H1 (cell line): ENCODE measurements at regions not wholly inside any gene's neighbourhood (a gene's known extent, or its start where the extent isn't known, plus 50 kb on each side); places are given as distances from the start of the nearest gene placed in this dataset.

Experiments
- CTCF ChIA-PET: fragments of 300-600 bp; sonication (Branson Sonifier 250); formaldehyde crosslinking; loops from one replicate; lab custom pipeline; 2021; ENCODE audit not compliant: partially characterized antibody; lab: Charles Lee
- POLR2A ChIA-PET: fragments of 300-600 bp; sonication (Branson Sonifier 250); formaldehyde crosslinking; loops from one replicate; lab custom pipeline; 2021; ENCODE audit warnings: inconsistent platforms; ENCODE audit not compliant: partially characterized antibody; lab: Charles Lee
- DNase-seq, 2 experiments: peaks; one replicate each; pipeline versions ENCODE4 v3.0.0 to v3.0.0-alpha.2; 2010 to 2022; ENCODE audit warnings: low spot score in 2 of 2, low read depth in 1 of 2, mixed read lengths in 1 of 2
- FAIRE-seq: peaks from 2 replicates; lab custom pipeline; 2011; peaks lifted over from hg19 to GRCh38; lab: Jason Lieb, UNC
- H2AFZ ChIP-seq: 2 replicates; pipeline ENCODE4 v1.8.1; 2012; ENCODE audit warnings: low read length, inconsistent platforms
- H2AK5ac ChIP-seq: 2 replicates; pipeline ENCODE4 v1.6.1; 2013; ENCODE audit warnings: low read depth, low read length
- H2BK120ac ChIP-seq: replicated peaks from 2 replicates; pipeline ENCODE3; 2013; ENCODE audit warnings: low read depth, low read length, inconsistent platforms
- H2BK12ac ChIP-seq: 2 replicates; pipeline ENCODE4 v1.6.1; 2013; ENCODE audit warnings: low read depth, low read length
- H2BK15ac ChIP-seq: 2 replicates; pipeline ENCODE4 v1.6.1; 2013; ENCODE audit warnings: low read length
- H2BK20ac ChIP-seq: 2 replicates; pipeline ENCODE4 v1.6.1; 2013; ENCODE audit warnings: low read length
- H2BK5ac ChIP-seq: 2 replicates; pipeline ENCODE4 v1.6.1; 2013; ENCODE audit warnings: low read depth, low read length
- H3K14ac ChIP-seq: 2 replicates; pipeline ENCODE4 v1.6.1; 2013; ENCODE audit warnings: inconsistent platforms; ENCODE audit not compliant: insufficient read length
- H3K18ac ChIP-seq: 2 replicates; pipeline ENCODE4 v1.6.1; 2013; ENCODE audit warnings: low read length; ENCODE audit errors: extremely low read depth
- H3K23ac ChIP-seq: 2 replicates; pipeline ENCODE4 v1.6.1; 2013; ENCODE audit warnings: inconsistent platforms; ENCODE audit not compliant: insufficient read length
- H3K23me2 ChIP-seq: 2 replicates; pipeline ENCODE4 v1.6.1; 2013; ENCODE audit warnings: low read depth, low read length
- H3K27ac ChIP-seq: 2 replicates; pipeline ENCODE4 v1.6.1; 2011; ENCODE audit warnings: low read depth, low read length, inconsistent platforms
- H3K27me3 ChIP-seq, 4 experiments: replicated peaks in 1 of 4; 1 replicate in 1 of 4; 2 replicates in 3 of 4; pipeline versions ENCODE4 v1.6.1 to v1.8.1; 2011 to 2013; ENCODE audit warnings: low read length in 3 of 4, mild to moderate bottlenecking in 3 of 4, inconsistent platforms in 2 of 4, mixed read lengths in 2 of 4, moderate library complexity in 1 of 4; ENCODE audit not compliant: control insufficient read depth in 3 of 4, insufficient read depth in 3 of 4; ENCODE audit errors: extremely low read depth in 1 of 4
- H3K36me3 ChIP-seq, 4 experiments: 2 replicates each; pipeline versions ENCODE4 v1.6.1 to v1.8.1; 2011 to 2013; ENCODE audit warnings: mild to moderate bottlenecking in 4 of 4, low read length in 3 of 4, moderate library complexity in 2 of 4, control low read depth in 1 of 4, inconsistent platforms in 1 of 4; ENCODE audit not compliant: insufficient read depth in 4 of 4, control insufficient read depth in 2 of 4
- H3K4ac ChIP-seq: replicated peaks from 2 replicates; pipeline ENCODE3; 2013; ENCODE audit warnings: low read length, low read depth, mixed read lengths, inconsistent platforms; ENCODE audit not compliant: insufficient read length
- H3K4me1 ChIP-seq, 4 experiments: replicated peaks in 1 of 4; 1 replicate in 1 of 4; 2 replicates in 3 of 4; pipeline versions ENCODE4 v1.6.1 to v1.8.1; 2011 to 2013; ENCODE audit warnings: low read length in 3 of 4, inconsistent platforms in 2 of 4, mixed read lengths in 1 of 4; ENCODE audit not compliant: insufficient read depth in 4 of 4, control insufficient read depth in 3 of 4
- H3K4me2 ChIP-seq, 2 experiments: 2 replicates each; pipeline versions ENCODE4 v1.6.1 to v1.8.1; 2011 to 2013; ENCODE audit warnings: low read depth in 2 of 2, low read length in 2 of 2, control low read depth in 1 of 2, inconsistent platforms in 1 of 2, mild to moderate bottlenecking in 1 of 2; ENCODE audit not compliant: insufficient read depth in 1 of 2
- H3K4me3 ChIP-seq, 4 experiments: fragments of 200-600, 300-600 bp in 1 of 4; sonication (generic), shearing (Covaris generic), sonication (Bioruptor Twin) in 1 of 4; 2 replicates each; pipeline versions ENCODE4 v1.5.1 to v1.8.1; 2011 to 2016; ENCODE audit warnings: low read length in 4 of 4, low read depth in 3 of 4, control low read depth in 2 of 4, inconsistent platforms in 2 of 4, mild to moderate bottlenecking in 2 of 4, mixed read lengths in 1 of 4, moderate library complexity in 1 of 4; ENCODE audit not compliant: insufficient read depth in 2 of 4; ENCODE audit errors: extremely low read depth in 1 of 4
- H3K56ac ChIP-seq: replicated peaks from 2 replicates; pipeline ENCODE3; 2013; ENCODE audit warnings: low read depth, mild to moderate bottlenecking, mixed read lengths, low read length, inconsistent platforms; ENCODE audit not compliant: insufficient read length
- H3K79me1 ChIP-seq: 2 replicates; pipeline ENCODE4 v1.6.1; 2013; ENCODE audit warnings: low read depth, low read length, control low read depth
- H3K79me2 ChIP-seq, 2 experiments: 2 replicates each; pipeline versions ENCODE4 v1.6.1 to v1.8.1; 2012 to 2013; ENCODE audit warnings: low read length in 2 of 2, mild to moderate bottlenecking in 2 of 2, inconsistent platforms in 1 of 2; ENCODE audit not compliant: insufficient read depth in 2 of 2, control insufficient read depth in 1 of 2
- H3K9ac ChIP-seq, 4 experiments: replicated peaks in 1 of 4; 1 replicate in 1 of 4; 2 replicates in 3 of 4; pipeline versions ENCODE4 v1.6.1 to v1.8.1; 2011 to 2013; ENCODE audit warnings: low read depth in 3 of 4, low read length in 3 of 4, control low read depth in 2 of 4, mild to moderate bottlenecking in 2 of 4, moderate library complexity in 2 of 4, inconsistent platforms in 1 of 4; ENCODE audit errors: extremely low read depth in 1 of 4
- H3K9me3 ChIP-seq, 2 experiments: 2 replicates each; pipeline versions ENCODE4 v1.6.1 to v1.8.1; 2012 to 2013; ENCODE audit warnings: mild to moderate bottlenecking in 2 of 2, moderate library complexity in 2 of 2, control low read depth in 1 of 2, inconsistent platforms in 1 of 2, low read depth in 1 of 2, low read length in 1 of 2, mixed read lengths in 1 of 2; ENCODE audit not compliant: insufficient read depth in 2 of 2
- H4K20me1 ChIP-seq, 2 experiments: replicated peaks in 1 of 2; 2 replicates each; pipeline versions ENCODE3 to v1.8.1; 2011 to 2013; ENCODE audit warnings: inconsistent platforms in 2 of 2, low read length in 2 of 2, mild to moderate bottlenecking in 1 of 2; ENCODE audit not compliant: insufficient read depth in 2 of 2, control insufficient read depth in 1 of 2
- H4K5ac ChIP-seq: 2 replicates; pipeline ENCODE4 v1.6.1; 2013; ENCODE audit warnings: low read length, low read depth, mixed read lengths, inconsistent platforms; ENCODE audit not compliant: insufficient read length
- H4K8ac ChIP-seq: 2 replicates; pipeline ENCODE4 v1.8.0; 2013; ENCODE audit warnings: mild to moderate bottlenecking, moderate library complexity, low read length, inconsistent platforms; ENCODE audit not compliant: insufficient read depth; ENCODE audit errors: extremely low read depth
- H4K91ac ChIP-seq: replicated peaks from 2 replicates; pipeline ENCODE3; 2013; ENCODE audit warnings: low read length, mixed read lengths, inconsistent platforms; ENCODE audit not compliant: insufficient read length
- ASH2L ChIP-seq: fragments of 200-600, 300-600 bp; sonication (generic); IDR thresholded peaks from one replicate; pipeline ENCODE4 v1.7.1; 2017; ENCODE audit warnings: low read length
- CHD2 ChIP-seq: IDR thresholded peaks from 2 replicates; pipeline ENCODE4 v1.6.1; 2012; ENCODE audit warnings: low read length, improper control_type of control experiment
- CREB1 ChIP-seq: IDR thresholded peaks from 2 replicates; pipeline ENCODE4 v1.6.1; 2012; ENCODE audit warnings: inconsistent platforms
- FOSL1 ChIP-seq: IDR thresholded peaks from 2 replicates; pipeline ENCODE4 v1.6.1; 2011; ENCODE audit warnings: mild to moderate bottlenecking, low read depth, low read length, moderate library complexity; ENCODE audit not compliant: insufficient read depth
- JUN ChIP-seq: IDR thresholded peaks from 2 replicates; pipeline ENCODE4 v1.6.1; 2011; ENCODE audit warnings: low read depth, mild to moderate bottlenecking, improper control_type of control experiment, low read length
- POLR2AphosphoS5 ChIP-seq: IDR thresholded peaks from 2 replicates; pipeline ENCODE4 v1.6.1; 2011; ENCODE audit warnings: low read depth, low read length
- POU5F1 ChIP-seq: IDR thresholded peaks from 2 replicates; pipeline ENCODE4 v1.6.1; 2011; ENCODE audit warnings: low read depth, mild to moderate bottlenecking, low read length, moderate library complexity
- RAD21 ChIP-seq, 2 experiments: IDR thresholded peaks in 1 of 2; conservative IDR thresholded peaks in 1 of 2; 2 replicates each; pipeline ENCODE4 v1.6.1; 2011; ENCODE audit warnings: low read depth in 2 of 2, low read length in 2 of 2, improper control_type of control experiment in 1 of 2, inconsistent platforms in 1 of 2, mild to moderate bottlenecking in 1 of 2, moderate library complexity in 1 of 2
- RBBP5 ChIP-seq: IDR thresholded peaks from 2 replicates; pipeline ENCODE4 v1.7.1; 2012; ENCODE audit warnings: low read depth, mild to moderate bottlenecking, inconsistent platforms, low read length, moderate library complexity, borderline replicate concordance
- RXRA ChIP-seq: IDR thresholded peaks from 2 replicates; pipeline ENCODE4 v1.6.1; 2011; ENCODE audit warnings: low read depth, mild to moderate bottlenecking, low read length, moderate library complexity; ENCODE audit not compliant: insufficient read depth
- SAP30 ChIP-seq: fragments of 300-600 bp; sonication (generic); IDR thresholded peaks from 2 replicates; pipeline ENCODE4 v1.7.1; 2012; ENCODE audit warnings: low read length, moderate library complexity, mild to moderate bottlenecking, inconsistent platforms; ENCODE audit not compliant: insufficient read depth, insufficient replicate concordance
- SIX5 ChIP-seq: IDR thresholded peaks from 2 replicates; pipeline ENCODE4 v1.6.1; 2011; ENCODE audit warnings: mild to moderate bottlenecking, low read depth, low read length
- SP4 ChIP-seq: IDR thresholded peaks from 2 replicates; pipeline ENCODE4 v1.6.1; 2012; ENCODE audit warnings: low read length, inconsistent platforms
- TCF12 ChIP-seq: IDR thresholded peaks from 2 replicates; pipeline ENCODE4 v1.6.1; 2011; ENCODE audit warnings: low read depth, mild to moderate bottlenecking, low read length
- YY1 ChIP-seq: IDR thresholded peaks from 2 replicates; pipeline ENCODE4 v1.6.1; 2011; ENCODE audit warnings: low read depth, mild to moderate bottlenecking, low read length
- WGBS, 2 experiments: shearing (Covaris generic) in 1 of 2; methylation state at CpG; one replicate each; pipeline versions ENCODE4 v1.1.6 to v1.1.7; 2013 to 2015; ENCODE audit warnings: low lambda C conversion rate in 2 of 2, mixed read lengths in 2 of 2, inconsistent platforms in 1 of 2, low coverage in 1 of 2, missing lambda C conversion rate in 1 of 2; ENCODE audit not compliant: insufficient replicate concordance in 2 of 2, insufficient coverage in 1 of 2, insufficient read length in 1 of 2; ENCODE audit errors: extremely low coverage in 1 of 2, missing lambda C conversion rate in 1 of 2; 5-methylcytosine and 5-hydroxymethylcytosine counted together

DNA sequence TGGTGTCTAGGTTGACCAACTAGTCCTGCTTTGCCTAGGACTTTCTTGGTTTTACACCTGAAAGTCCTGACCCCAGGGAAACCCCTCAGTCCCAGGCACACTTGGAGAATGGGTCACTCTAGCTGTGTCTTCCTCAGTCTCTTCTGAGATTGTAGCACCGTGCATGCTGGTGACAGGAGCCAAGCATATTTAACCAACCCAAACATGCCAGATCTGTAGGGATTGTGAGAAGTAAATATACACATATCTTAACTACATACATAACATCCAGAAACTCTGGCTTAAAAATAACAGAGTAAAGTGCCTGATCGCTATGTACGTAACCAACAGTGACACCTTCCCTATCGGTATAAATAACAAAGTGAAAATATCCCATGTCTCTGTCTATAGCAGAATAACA, 158.1 kb downstream of the HAPSTR1 start:
- Histone ChIP-seq H3K23me2 (no peaks in the 10 kb centered on the region), H3K14ac (no peak overlapping the region), H2BK15ac (no peak overlapping the region), H4K8ac (no peak overlapping the region), H4K20me1 (no peaks in the 10 kb centered on the region), H2BK120ac (no peak overlapping the region), H2AK5ac (no peak overlapping the region), H3K79me1 (no peaks in the 10 kb centered on the region), H3K27me3 (no peaks in the 10 kb centered on the region), H3K4me3 (no peak overlapping the region), H3K79me2 (no peaks in the 10 kb centered on the region), H2BK12ac (no peak overlapping the region), H3K27ac (no peak overlapping the region), H2BK5ac (no peak overlapping the region), H3K36me3 (no peaks in the 10 kb centered on the region), H4K91ac (no peak overlapping the region), H3K9ac (no peak overlapping the region), H2BK20ac (no peak overlapping the region), H3K9me3 (no peaks in the 10 kb centered on the region), H3K4ac (no peak overlapping the region), H4K5ac (no peak overlapping the region), H3K23ac (no peak overlapping the region), H2AFZ (no peak overlapping the region), H3K4me2 (no peak overlapping the region), H3K4me1 (no peaks in the 10 kb centered on the region), H3K18ac (no peak overlapping the region), H3K56ac (no peak overlapping the region)
- ChIA-PET CTCF (interaction anchor here (1.5 kb wide), 1 partner anchor 8 kb away, joined by 3 read pairs; no protein-coding TSS in a partner anchor), POLR2A (no interaction called here)
- WGBS, 2 experiments = 93% methylated on average over 4 of the region's 4 CpGs; no CpG with 5 or more reads in 1 of the 2 experiments
- FAIRE-seq (no peak), DNase-seq (no peak)
- TF ChIP-seq SP4 (no peak), POLR2AphosphoS5 (no peak), SAP30 (no peak), CREB1 (no peak), ASH2L (no peak), YY1 (no peak), TCF12 (no peak), FOSL1 (no peak), POU5F1 (no peak), RAD21 (IDR thresholded peaks at IDR 0.05 in 1 of 2, conservative IDR thresholded peaks at IDR 0.05 in 1 of 2; ENCODE audit: low read depth in 2 of 2, low read length in 2 of 2) (no peak), CHD2 (no peak), SIX5 (no peak), RXRA (no peak), RBBP5 (no peak), JUN (no peak)
